Loucy (cell line): ENCODE measurements at regions not wholly inside any gene's neighbourhood (a gene's known extent, or its start where the extent isn't known, plus 50 kb on each side); places are given as distances from the start of the nearest gene placed in this dataset.

Source experiments
- EZH2phosphoT487 ChIP-seq: fragments of 200-600 bp; IDR thresholded peaks from 2 replicates; pipeline ENCODE4 v1.6.1; 2018; ENCODE audit warnings: antibody characterized with exemption, mild to moderate bottlenecking, moderate library complexity, borderline replicate concordance
- TF ChIP-seq, protein P1 (sequence below): fragments of 200-600 bp; sonication (generic); conservative IDR thresholded peaks from 2 replicates; pipeline ENCODE4 v1.5.1; 2014; ENCODE audit warnings: mild to moderate bottlenecking, antibody characterized with exemption, low read length

- TF ChIP-seq, protein P1, sequence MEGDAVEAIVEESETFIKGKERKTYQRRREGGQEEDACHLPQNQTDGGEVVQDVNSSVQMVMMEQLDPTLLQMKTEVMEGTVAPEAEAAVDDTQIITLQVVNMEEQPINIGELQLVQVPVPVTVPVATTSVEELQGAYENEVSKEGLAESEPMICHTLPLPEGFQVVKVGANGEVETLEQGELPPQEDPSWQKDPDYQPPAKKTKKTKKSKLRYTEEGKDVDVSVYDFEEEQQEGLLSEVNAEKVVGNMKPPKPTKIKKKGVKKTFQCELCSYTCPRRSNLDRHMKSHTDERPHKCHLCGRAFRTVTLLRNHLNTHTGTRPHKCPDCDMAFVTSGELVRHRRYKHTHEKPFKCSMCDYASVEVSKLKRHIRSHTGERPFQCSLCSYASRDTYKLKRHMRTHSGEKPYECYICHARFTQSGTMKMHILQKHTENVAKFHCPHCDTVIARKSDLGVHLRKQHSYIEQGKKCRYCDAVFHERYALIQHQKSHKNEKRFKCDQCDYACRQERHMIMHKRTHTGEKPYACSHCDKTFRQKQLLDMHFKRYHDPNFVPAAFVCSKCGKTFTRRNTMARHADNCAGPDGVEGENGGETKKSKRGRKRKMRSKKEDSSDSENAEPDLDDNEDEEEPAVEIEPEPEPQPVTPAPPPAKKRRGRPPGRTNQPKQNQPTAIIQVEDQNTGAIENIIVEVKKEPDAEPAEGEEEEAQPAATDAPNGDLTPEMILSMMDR: no peak
- no peak for TF ChIP-seq EZH2phosphoT487
Observed at GRCh38 chr16:86986809-86987487, 330.2 kb downstream of the C16orf95 start.
